Smooth muscle cell of the brain vasculature (primary cell): ENCODE measurements at regions not wholly inside any gene's neighbourhood (a gene's known extent, or its start where the extent isn't known, plus 50 kb on each side); places are given as distances from the start of the nearest gene placed in this dataset.
"Not testable (repeated sequence)": the region's sequence is repeated elsewhere in the genome, so short reads cannot be mapped to it uniquely, and the experiment has no call there.

Experiments used
- DNase-seq: peaks from one replicate; pipeline ENCODE4 v3.0.0-alpha.2; 2012; ENCODE audit warnings: low read depth, low spot score

GRCh38 chrX:40853004-40853815, 117.9 kb upstream of the MED14 start:
- no peak for DNase-seq

GRCh38 chrX:40853816-40854123, 118.4 kb upstream of the MED14 start:
- no peak for DNase-seq

- no peak for DNase-seq
Measured at GRCh38 chrX:40854242-40854641, 118.9 kb upstream of the MED14 start.

GRCh38 chrX:40855411-40855810, 120.1 kb upstream of the MED14 start:
- DNase-seq = no peak

- DNase-seq = no peak
Measured at GRCh38 chrX:40855932-40856515, 120.7 kb upstream of the MED14 start.

- DNase-seq = not testable (repeated sequence)
Measured at GRCh38 chrX:40861952-40862554, 126.7 kb upstream of the MED14 start.

GRCh38 chrX:40863260-40863659, 127.9 kb upstream of the MED14 start:
- not testable (repeated sequence) for DNase-seq

GRCh38 chrX:40863671-40864070, 128.3 kb upstream of the MED14 start:
- DNase-seq = no peak

- DNase-seq = no peak
Measured at GRCh38 chrX:40864972-40865371, 129.6 kb upstream of the MED14 start.

GRCh38 chrX:40866893-40867292, 131.6 kb upstream of the MED14 start:
- DNase-seq = no peak

- DNase-seq = no peak
Measured at GRCh38 chrX:40867352-40867751, 132.0 kb upstream of the MED14 start.

- DNase-seq = no peak
Measured at GRCh38 chrX:40868868-40869267, 133.5 kb upstream of the MED14 start.

- not testable (repeated sequence) for DNase-seq
Measured at GRCh38 chrX:40870982-40871381, 135.6 kb upstream of the MED14 start.

- DNase-seq = no peak
Measured at GRCh38 chrX:40871385-40872082, 136.2 kb upstream of the MED14 start.

- DNase-seq = no peak
Measured at GRCh38 chrX:40872351-40872750, 137.0 kb upstream of the MED14 start.

- no peak for DNase-seq
Measured at GRCh38 chrX:40875476-40875875, 140.1 kb upstream of the MED14 start.

GRCh38 chrX:40877887-40878286, 142.5 kb upstream of the MED14 start:
- DNase-seq = no peak

GRCh38 chrX:40878766-40879165, 143.4 kb upstream of the MED14 start:
- DNase-seq = no peak

- not testable (repeated sequence) for DNase-seq
Measured at GRCh38 chrX:40879172-40879571, 143.8 kb upstream of the MED14 start.

GRCh38 chrX:40880712-40881111, 145.4 kb upstream of the MED14 start:
- no peak for DNase-seq

- no peak for DNase-seq
Measured at GRCh38 chrX:40883021-40883619, 147.8 kb upstream of the MED14 start.

- no peak for DNase-seq
Measured at GRCh38 chrX:40885989-40886388, 150.6 kb upstream of the MED14 start.
